SK-N-SH treated with all-trans-retinoic acid at 6 μM for 48 hours (cell line): ENCODE measurements at regions not wholly inside any gene's neighbourhood (a gene's known extent, or its start where the extent isn't known, plus 50 kb on each side); places are given as distances from the start of the nearest gene placed in this dataset.

Experiments
- ATAC-seq: fragments of 200-7000 bp; cut with Tn5 transposase; 3 replicates; pipeline ENCODE4 v1.9.1; 2020; ENCODE audit warnings: mild to moderate bottlenecking, moderate library complexity
- ARNTL ChIP-seq: fragments of 450-650 bp; formaldehyde crosslinking; IDR thresholded peaks from 2 replicates; pipeline ENCODE4 v1.5.0; 2020; ENCODE audit warnings: low read depth, mild to moderate bottlenecking, moderate library complexity, borderline replicate concordance
- BACH2 ChIP-seq: fragments of 250-450 bp; sonication (Bioruptor Pico); IDR thresholded peaks from 2 replicates; pipeline ENCODE4 v1.9.0; 2021; ENCODE audit warnings: mild to moderate bottlenecking, borderline replicate concordance
- CREB5 ChIP-seq: fragments of 250-450 bp; sonication (Bioruptor Pico); IDR thresholded peaks from 2 replicates; pipeline ENCODE4 v1.5.1; 2020; ENCODE audit warnings: low read depth, mild to moderate bottlenecking, moderate library complexity
- CSDC2 ChIP-seq: fragments of 250-450 bp; sonication (Bioruptor Pico); IDR thresholded peaks from 2 replicates; pipeline ENCODE4 v1.5.0; 2020; ENCODE audit warnings: mild to moderate bottlenecking, moderate library complexity
- CSRNP3 ChIP-seq: fragments of 250-450 bp; sonication (Bioruptor Pico); IDR thresholded peaks from 2 replicates; pipeline ENCODE4 v1.5.1; 2021; ENCODE audit warnings: mild to moderate bottlenecking, moderate library complexity
- ESRRG ChIP-seq: fragments of 250-450 bp; sonication (Bioruptor Pico); IDR thresholded peaks from 2 replicates; pipeline ENCODE4 v1.6.1; 2021; ENCODE audit warnings: mild to moderate bottlenecking
- ISL1 ChIP-seq: fragments of 250-450 bp; sonication (Bioruptor Pico); IDR thresholded peaks from 2 replicates; pipeline ENCODE4 v2.1.2; 2022; ENCODE audit warnings: mild to moderate bottlenecking, moderate library complexity
- OSR1 ChIP-seq: fragments of 250-450 bp; sonication (Bioruptor Pico); IDR thresholded peaks from 2 replicates; pipeline ENCODE4 v1.8.0; 2022; ENCODE audit warnings: moderate library complexity, mild to moderate bottlenecking, inconsistent platforms
- POU6F1 ChIP-seq: fragments of 250-450 bp; sonication (Bioruptor Pico); IDR thresholded peaks from 2 replicates; pipeline ENCODE4 v1.8.0; 2021; ENCODE audit warnings: low read depth, mild to moderate bottlenecking, moderate library complexity, borderline replicate concordance
- PPARA ChIP-seq: fragments of 250-450 bp; sonication (Bioruptor Pico); IDR thresholded peaks from 2 replicates; pipeline ENCODE4 v1.5.0; 2020; ENCODE audit warnings: mild to moderate bottlenecking, borderline replicate concordance
- SNAI2 ChIP-seq: fragments of 250-450 bp; sonication (Bioruptor Pico); IDR thresholded peaks from 2 replicates; pipeline ENCODE4 v1.5.0; 2020; ENCODE audit warnings: mild to moderate bottlenecking, moderate library complexity
- TCF4 ChIP-seq: fragments of 250-450 bp; sonication (Bioruptor Pico); IDR thresholded peaks from 2 replicates; pipeline ENCODE4 v1.8.0; 2021; ENCODE audit warnings: mild to moderate bottlenecking, moderate library complexity, borderline replicate concordance
- TOX ChIP-seq: fragments of 250-450 bp; sonication (Bioruptor Pico); IDR thresholded peaks from 2 replicates; pipeline ENCODE4 v1.8.0; 2021; ENCODE audit warnings: mild to moderate bottlenecking, moderate library complexity, borderline replicate concordance
- TSHZ2 ChIP-seq: fragments of 250-450 bp; sonication (Bioruptor Pico); IDR thresholded peaks from 2 replicates; pipeline ENCODE4 v1.5.0; 2020; ENCODE audit warnings: mild to moderate bottlenecking, moderate library complexity
- ZC3H10 ChIP-seq: fragments of 250-450 bp; sonication (Bioruptor Pico); IDR thresholded peaks from 2 replicates; pipeline ENCODE4 v1.5.1; 2021; ENCODE audit warnings: mild to moderate bottlenecking, moderate library complexity
- ZFP30 ChIP-seq: fragments of 450-650 bp; formaldehyde crosslinking; IDR thresholded peaks from 2 replicates; pipeline ENCODE4 v1.5.0; 2022; ENCODE audit warnings: mild to moderate bottlenecking, moderate library complexity
- ZNF565 ChIP-seq: fragments of 450-650 bp; formaldehyde crosslinking; conservative IDR thresholded peaks from 2 replicates; pipeline ENCODE4 v1.5.0; 2020; ENCODE audit warnings: low read depth, mild to moderate bottlenecking, moderate library complexity
- ZNF70 ChIP-seq: fragments of 450-650 bp; formaldehyde crosslinking; IDR thresholded peaks from 2 replicates; pipeline ENCODE4 v1.5.0; 2020; ENCODE audit warnings: mild to moderate bottlenecking, moderate library complexity
- ZNF8 ChIP-seq: fragments of 450-650 bp; formaldehyde crosslinking; IDR thresholded peaks from 2 replicates; pipeline ENCODE4 v1.5.0; 2020; ENCODE audit warnings: mild to moderate bottlenecking, moderate library complexity

GRCh38 chr20:40294175-40294574 is 394.9 kb downstream of the MAFB start:
- TF ChIP-seq POU6F1 (CRISPR knock-in tag) (no peak), ZC3H10 (CRISPR knock-in tag) (no peak), ZNF70 (CRISPR knock-in tag) (no peak), TSHZ2 (CRISPR knock-in tag) (no peak), ISL1 (CRISPR knock-in tag) (no peak), SNAI2 (CRISPR knock-in tag) (no peak), ESRRG (no peak), CSRNP3 (no peak), ZFP30 (CRISPR knock-in tag) (no peak), TCF4 (CRISPR knock-in tag) (no peak), TOX (no peak), PPARA (CRISPR knock-in tag) (no peak), ARNTL (no peak), OSR1 (CRISPR knock-in tag) (no peak), CREB5 (CRISPR knock-in tag) (no peak), ZNF565 (no peak)
- ATAC-seq = no peak

- TF ChIP-seq SNAI2 (CRISPR knock-in tag) (no peak), OSR1 (CRISPR knock-in tag) (no peak), POU6F1 (CRISPR knock-in tag) (no peak), BACH2 (CRISPR knock-in tag) (no peak), PPARA (CRISPR knock-in tag) (no peak), ZNF70 (CRISPR knock-in tag) (no peak), CSRNP3 (no peak), ZNF8 (CRISPR knock-in tag) (no peak), ISL1 (CRISPR knock-in tag) (no peak), TOX (no peak), ZNF565 (no peak), CSDC2 (CRISPR knock-in tag) (no peak), ESRRG (no peak), TSHZ2 (CRISPR knock-in tag) (no peak), TCF4 (CRISPR knock-in tag) (no peak), ARNTL (no peak)
- no peak for ATAC-seq
Measured at GRCh38 chr20:40293740-40294139, 395.3 kb downstream of the MAFB start.
